ENCODE measurements at regions not wholly inside any gene's neighbourhood (a gene's known extent, or its start where the extent isn't known, plus 50 kb on each side); places are given as distances from the start of the nearest gene placed in this dataset.

DNA sequence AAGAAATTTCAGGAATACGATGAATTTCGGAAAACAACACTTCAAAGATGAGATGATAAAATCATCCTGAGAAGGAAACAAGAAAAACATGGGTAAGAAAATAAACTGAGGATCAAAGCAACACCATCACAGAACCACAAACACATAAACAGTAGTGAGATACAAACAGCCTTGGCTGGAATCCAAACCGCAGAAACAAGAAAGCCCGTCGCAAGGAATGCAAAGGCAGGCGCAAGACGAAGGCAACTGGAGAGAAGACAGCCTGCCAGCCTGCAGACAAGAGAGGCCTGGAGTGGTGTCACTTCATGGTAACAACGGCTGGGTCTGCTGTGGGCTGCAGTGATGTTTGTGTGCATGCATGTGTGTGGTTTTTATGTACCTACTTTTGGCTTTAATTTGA, 61.8 kb upstream of the DRGX start:
- TF ChIP-seq, protein P1, sequence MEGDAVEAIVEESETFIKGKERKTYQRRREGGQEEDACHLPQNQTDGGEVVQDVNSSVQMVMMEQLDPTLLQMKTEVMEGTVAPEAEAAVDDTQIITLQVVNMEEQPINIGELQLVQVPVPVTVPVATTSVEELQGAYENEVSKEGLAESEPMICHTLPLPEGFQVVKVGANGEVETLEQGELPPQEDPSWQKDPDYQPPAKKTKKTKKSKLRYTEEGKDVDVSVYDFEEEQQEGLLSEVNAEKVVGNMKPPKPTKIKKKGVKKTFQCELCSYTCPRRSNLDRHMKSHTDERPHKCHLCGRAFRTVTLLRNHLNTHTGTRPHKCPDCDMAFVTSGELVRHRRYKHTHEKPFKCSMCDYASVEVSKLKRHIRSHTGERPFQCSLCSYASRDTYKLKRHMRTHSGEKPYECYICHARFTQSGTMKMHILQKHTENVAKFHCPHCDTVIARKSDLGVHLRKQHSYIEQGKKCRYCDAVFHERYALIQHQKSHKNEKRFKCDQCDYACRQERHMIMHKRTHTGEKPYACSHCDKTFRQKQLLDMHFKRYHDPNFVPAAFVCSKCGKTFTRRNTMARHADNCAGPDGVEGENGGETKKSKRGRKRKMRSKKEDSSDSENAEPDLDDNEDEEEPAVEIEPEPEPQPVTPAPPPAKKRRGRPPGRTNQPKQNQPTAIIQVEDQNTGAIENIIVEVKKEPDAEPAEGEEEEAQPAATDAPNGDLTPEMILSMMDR (conservative IDR thresholded peaks at IDR 0.05 in 1 of 2, IDR thresholded peaks at IDR 0.05 in 1 of 2; ENCODE audit: extremely low read depth in 1 of 2, insufficient read depth in 1 of 2, low read depth in 1 of 2, low read length in 2 of 2): no peak
- no peak for TF ChIP-seq EZH2 (IDR thresholded peaks at IDR 0.05; ENCODE audit: borderline replicate concordance, low read length)
